ENCODE measurements at regions not wholly inside any gene's neighbourhood (a gene's known extent, or its start where the extent isn't known, plus 50 kb on each side); places are given as distances from the start of the nearest gene placed in this dataset.
"Not testable (repeated sequence)": the region's sequence is repeated elsewhere in the genome, so short reads cannot be mapped to it uniquely, and the experiment has no call there.

GRCh38 chrX:139170526-139171173, 359.9 kb upstream of the F9 start:
- H3K4me1 ChIP-seq: no peaks in the 10 kb centered on the region
- no peak overlapping the region for H3K4me3 ChIP-seq
- no peak for ATAC-seq
- no peak overlapping the region for H3K27ac ChIP-seq
- H3K27me3 ChIP-seq: no peaks in the 10 kb centered on the region
- no peaks in the 10 kb centered on the region for H3K9me3 ChIP-seq
- 43% methylated on average over 5 of the region's 5 CpGs for WGBS (ENCODE audit: insufficient coverage, low coverage, low lambda C conversion rate, missing lambda C conversion rate)
- H3K36me3 ChIP-seq: no peaks in the 10 kb centered on the region
- no peak for DNase-seq
- intact Hi-C loops (cut with DNase I): no loop called here
- TF ChIP-seq POLR2A (IDR thresholded peaks at IDR 0.05) (no peak), CTCF (IDR thresholded peaks at IDR 0.05) (no peak)

GRCh38 chrX:139167282-139167681, 363.3 kb upstream of the F9 start:
- Histone ChIP-seq H3K36me3 (no peaks in the 10 kb centered on the region), H3K27ac (no peak overlapping the region), H3K27me3 (no peaks in the 10 kb centered on the region), H3K4me1 (no peaks in the 10 kb centered on the region), H3K4me3 (no peak overlapping the region), H3K9me3 (no peaks in the 10 kb centered on the region)
- 63% methylated on average over 1 of the region's 1 CpG for WGBS (ENCODE audit: insufficient coverage, low coverage, low lambda C conversion rate, missing lambda C conversion rate)
- intact Hi-C loops (cut with DNase I): no loop called here
- no peak for TF ChIP-seq POLR2A (IDR thresholded peaks at IDR 0.05)
- no peak for TF ChIP-seq CTCF (IDR thresholded peaks at IDR 0.05)
- no peak for ATAC-seq
- DNase-seq: no peak

GRCh38 chrX:139158256-139158655, 372.3 kb upstream of the F9 start:
- Histone ChIP-seq H3K4me1 (no peaks in the 10 kb centered on the region), H3K27me3 (no peaks in the 10 kb centered on the region), H3K9me3 (no peaks in the 10 kb centered on the region), H3K27ac (no peak overlapping the region), H3K4me3 (no peak overlapping the region), H3K36me3 (no peaks in the 10 kb centered on the region)
- no peak for TF ChIP-seq POLR2A (IDR thresholded peaks at IDR 0.05)
- no peak for TF ChIP-seq CTCF (IDR thresholded peaks at IDR 0.05)
- 0% methylated on average over 1 of the region's 2 CpGs for WGBS (ENCODE audit: insufficient coverage, low coverage, low lambda C conversion rate, missing lambda C conversion rate)
- ATAC-seq: no peak
- intact Hi-C loops (cut with DNase I): no loop called here
- DNase-seq: no peak

GRCh38 chrX:139156356-139156755, 374.2 kb upstream of the F9 start:
- intact Hi-C loops (cut with DNase I): no loop called here
- 59% methylated on average over 4 of the region's 4 CpGs for WGBS (ENCODE audit: insufficient coverage, low coverage, low lambda C conversion rate, missing lambda C conversion rate)

GRCh38 chrX:139146625-139147024, 383.9 kb upstream of the F9 start:
- H3K4me1 ChIP-seq; H3K36me3 ChIP-seq; DNase-seq; H3K27me3 ChIP-seq; ATAC-seq; H3K4me3 ChIP-seq; intact Hi-C loops (cut with DNase I); H3K9me3 ChIP-seq; H3K27ac ChIP-seq: not testable (repeated sequence)
- WGBS (ENCODE audit: insufficient coverage, low coverage, low lambda C conversion rate, missing lambda C conversion rate): 68% methylated on average over 3 of the region's 5 CpGs

More at GRCh38 chrX:139156356-139156755, 374.2 kb upstream of the F9 start:
- H3K4me3 ChIP-seq: no peak overlapping the region
- no peak for ATAC-seq
- no peaks in the 10 kb centered on the region for H3K4me1 ChIP-seq
- no peaks in the 10 kb centered on the region for H3K36me3 ChIP-seq
- H3K27me3 ChIP-seq: no peaks in the 10 kb centered on the region
- no peak for DNase-seq
- H3K27ac ChIP-seq: no peak overlapping the region
- TF ChIP-seq CTCF (IDR thresholded peaks at IDR 0.05): no peak
- no peak for TF ChIP-seq POLR2A (IDR thresholded peaks at IDR 0.05)
- no peaks in the 10 kb centered on the region for H3K9me3 ChIP-seq
